Right ventricle myocardium inferior (tissue), 1 donor: ENCODE measurements at regions not wholly inside any gene's neighbourhood (a gene's known extent, or its start where the extent isn't known, plus 50 kb on each side); places are given as distances from the start of the nearest gene placed in this dataset.
"Not testable (repeated sequence)": the region's sequence is repeated elsewhere in the genome, so short reads cannot be mapped to it uniquely, and the experiment has no call there.

Source experiments
- ATAC-seq: fragments of 200-7000 bp; cut with Tn5 transposase; one replicate; pipeline ENCODE4 v1.9.1; 2020; ENCODE audit warnings: mild to moderate bottlenecking, moderate library complexity
- DNase-seq: peaks from one replicate; pipeline ENCODE4 v3.0.0; 2021; ENCODE audit errors: missing footprints
- intact Hi-C: fragments of 100-400 bp; cut with DNase I; formaldehyde crosslinking; loops from one replicate; pipeline ENCODE4 v1.11.0; 2022
- donor health status: DM: no; HTN: yes; CAD: no; lungs with severe emphysema.

DNA sequence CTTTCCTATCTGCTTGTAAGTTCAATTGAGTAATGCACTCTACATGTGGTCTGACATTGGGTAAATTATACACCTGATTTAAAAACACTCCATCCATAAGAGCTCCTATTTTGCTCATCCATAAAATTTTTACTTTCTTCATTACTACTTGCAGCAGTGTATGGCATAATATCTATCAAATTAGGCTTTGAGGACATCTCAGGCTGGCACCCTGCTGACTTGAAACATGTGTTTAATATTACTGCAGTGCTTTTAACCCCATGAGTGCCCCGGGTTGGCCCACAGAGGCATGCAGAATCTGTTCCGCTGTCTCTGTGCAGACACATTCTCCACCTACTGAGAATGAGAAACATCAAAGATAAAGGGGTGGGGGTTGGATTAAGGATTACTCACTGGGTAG lies 249.9 kb upstream of the DNAJC19 start:
- intact Hi-C loops: no loop called here
- ATAC-seq (no peak), DNase-seq (no peak)

DNA sequence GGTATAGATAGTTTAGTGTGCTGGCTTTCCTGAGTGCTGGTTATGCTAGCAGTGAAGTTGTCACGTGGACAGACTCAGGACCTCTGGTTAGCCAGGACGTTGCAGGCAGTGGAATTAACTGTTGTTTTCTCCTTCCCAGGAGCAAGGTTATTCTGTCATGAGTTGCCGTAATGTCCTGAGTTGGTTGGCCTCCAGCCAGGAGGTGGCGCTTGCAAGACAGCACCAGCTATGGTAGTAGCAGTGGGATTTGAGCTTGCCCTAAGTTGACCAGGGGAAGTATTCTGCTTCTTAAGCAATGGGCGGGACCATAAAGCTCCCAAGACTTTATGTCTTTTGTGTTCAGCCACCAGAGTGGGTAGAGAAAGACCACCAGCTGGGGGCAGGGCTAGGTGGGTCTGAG lies 240.7 kb upstream of the DNAJC19 start:
- no peak for DNase-seq
- intact Hi-C loops: no loop called here
- ATAC-seq: no peak

DNA sequence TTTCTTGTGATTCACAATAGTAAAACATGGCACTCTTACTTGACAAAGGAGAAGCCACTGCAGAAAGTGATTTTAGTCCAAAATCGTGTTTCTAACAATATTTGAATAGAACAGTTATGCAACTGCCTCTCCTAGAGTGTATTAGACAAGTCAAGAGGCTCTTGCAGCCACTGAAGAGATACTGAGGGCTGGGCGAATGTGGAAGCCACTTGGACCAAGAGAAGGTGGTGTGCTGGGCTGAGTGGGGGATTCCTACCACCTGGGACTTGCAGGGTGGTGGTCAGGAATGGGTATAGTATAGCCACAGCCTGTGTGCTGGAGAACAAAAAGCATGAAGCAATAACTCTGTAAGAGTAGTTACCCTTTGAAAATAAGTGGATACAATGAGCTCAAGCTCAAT lies 223.8 kb upstream of the DNAJC19 start:
- no peak for DNase-seq
- intact Hi-C loops: loop anchor here (5.0 to 10.0 kb wide), 3 partner anchors 489 to 1469 kb away; no protein-coding TSS in a partner anchor
- ATAC-seq: no peak

DNA sequence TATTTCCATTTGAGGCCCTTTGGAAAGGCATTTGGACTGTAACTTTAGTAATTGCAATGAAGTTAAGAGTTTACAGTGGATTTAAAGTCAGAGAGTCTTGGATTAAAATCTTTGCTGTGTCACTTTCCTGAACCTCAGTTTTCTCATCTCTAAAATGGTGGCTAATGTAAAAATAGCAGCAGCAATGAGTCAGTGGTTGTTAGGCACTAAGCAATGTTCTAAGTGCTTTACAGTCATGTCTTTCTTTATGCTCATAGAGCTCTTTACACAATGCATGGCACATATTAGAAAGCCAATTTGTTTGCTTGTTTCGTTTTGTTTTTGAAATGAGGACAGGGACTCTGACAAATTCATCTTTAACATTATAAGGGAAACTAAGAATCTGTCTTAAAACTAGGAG lies 222.7 kb upstream of the DNAJC19 start:
- intact Hi-C loops: loop anchor here (5.0 to 10.0 kb wide), 3 partner anchors 490 to 1470 kb away; no protein-coding TSS in a partner anchor
- no peak for DNase-seq
- no peak for ATAC-seq

DNA sequence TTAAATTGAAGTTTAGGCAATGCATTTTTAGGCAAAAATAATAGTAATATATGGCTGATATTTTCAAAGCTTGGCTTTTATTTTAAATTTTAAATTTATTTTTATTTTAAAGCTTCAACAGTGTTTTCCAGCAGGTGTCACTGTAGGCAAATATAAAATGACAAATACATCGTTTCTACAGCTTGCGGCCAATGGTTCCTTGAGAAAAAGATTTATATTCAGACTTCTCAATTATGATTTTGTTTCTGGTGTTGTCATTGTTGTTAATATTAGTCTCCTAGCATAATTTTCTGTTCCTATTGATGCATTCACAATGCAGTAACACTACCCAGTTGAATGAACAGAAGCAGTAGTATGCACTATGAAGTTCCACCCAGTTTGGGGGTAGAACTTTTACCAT lies 220.7 kb upstream of the DNAJC19 start:
- no peak for DNase-seq
- ATAC-seq: no peak
- intact Hi-C loops: loop anchor here (5.0 to 10.0 kb wide), 3 partner anchors 492 to 1472 kb away; no protein-coding TSS in a partner anchor

DNA sequence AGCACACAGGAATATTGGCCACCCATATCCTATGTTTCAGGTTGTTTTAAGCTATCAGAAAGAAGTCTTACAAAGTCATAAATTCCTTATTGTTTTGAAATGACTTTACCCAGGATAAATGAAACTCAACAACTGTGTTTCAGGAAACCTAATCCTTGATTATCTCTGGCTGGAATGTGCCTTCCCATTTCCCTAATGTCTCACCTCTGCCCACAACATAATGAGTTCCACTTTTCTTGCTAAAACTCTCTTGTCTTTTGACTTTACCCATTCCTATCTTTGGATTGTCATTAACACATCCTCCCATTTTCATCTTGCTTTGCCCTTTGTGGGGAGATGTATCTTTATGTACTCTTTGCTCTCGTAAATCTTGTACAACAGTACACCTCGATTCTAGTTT lies 200.0 kb upstream of the DNAJC19 start:
- ATAC-seq (no peak), DNase-seq (no peak)
- intact Hi-C loops: no loop called here

DNA sequence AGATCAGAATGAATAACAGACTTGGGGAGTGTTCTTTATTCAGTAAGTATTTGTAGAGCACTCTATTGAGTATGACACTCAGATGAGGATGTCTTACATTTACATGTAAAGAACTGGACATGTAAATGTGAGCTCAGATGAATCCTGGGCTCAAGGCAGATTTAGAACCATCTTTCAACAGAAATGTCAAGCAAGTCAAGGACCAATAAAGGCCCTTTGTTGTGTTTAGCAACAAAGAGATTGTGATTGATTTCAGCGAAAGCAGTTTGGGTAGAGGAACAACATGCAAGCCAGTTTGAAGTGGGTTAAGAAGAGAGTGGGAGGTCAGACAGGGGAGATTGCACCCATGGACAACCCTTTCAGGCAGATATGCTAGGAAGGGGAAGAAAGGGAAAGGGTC lies 194.2 kb upstream of the DNAJC19 start:
- intact Hi-C loops: no loop called here
- no peak for DNase-seq
- no peak for ATAC-seq

DNA sequence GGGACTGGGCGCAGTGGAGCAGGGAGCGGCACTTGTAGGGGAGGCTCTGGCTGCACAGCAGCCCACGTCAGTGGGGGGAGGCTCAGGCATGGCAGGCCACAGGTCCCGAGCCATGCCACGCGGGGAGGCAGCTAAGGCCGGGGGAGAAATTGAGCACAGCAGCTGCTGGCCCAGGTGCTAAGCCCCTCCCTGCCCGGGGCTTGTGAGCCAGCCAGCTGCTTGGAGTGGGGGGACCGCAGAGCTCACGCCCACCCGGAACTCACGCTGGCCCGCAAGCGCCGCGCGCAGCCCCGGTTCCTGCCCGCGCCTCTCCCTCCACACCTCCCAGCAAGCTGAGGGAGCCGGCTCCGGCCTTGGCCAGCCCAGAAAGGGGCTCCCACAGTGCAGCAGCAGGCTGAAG lies 193.5 kb upstream of the DNAJC19 start:
- DNase-seq, ATAC-seq, intact Hi-C loops: not testable (repeated sequence)

DNA sequence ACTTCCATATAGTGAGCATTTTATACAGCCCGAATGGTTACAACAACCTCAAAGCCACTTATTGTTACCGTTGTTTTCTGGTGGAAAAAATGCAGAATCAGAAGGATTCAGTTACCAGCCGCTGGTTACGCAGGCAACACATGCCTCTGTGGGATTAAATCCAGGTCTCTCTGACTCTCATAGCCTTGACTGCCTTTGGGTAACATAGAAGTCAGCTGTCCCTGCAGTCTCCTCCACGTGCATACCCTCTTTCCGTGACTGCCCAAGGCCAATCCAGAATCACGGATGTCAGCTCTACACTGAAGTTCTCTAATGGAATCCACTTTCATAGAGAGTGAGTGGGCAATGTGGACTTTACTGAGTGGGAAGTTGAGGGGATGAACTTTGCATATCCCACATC lies 189.5 kb upstream of the DNAJC19 start:
- intact Hi-C loops: no loop called here
- no peak for ATAC-seq
- DNase-seq: no peak

DNA sequence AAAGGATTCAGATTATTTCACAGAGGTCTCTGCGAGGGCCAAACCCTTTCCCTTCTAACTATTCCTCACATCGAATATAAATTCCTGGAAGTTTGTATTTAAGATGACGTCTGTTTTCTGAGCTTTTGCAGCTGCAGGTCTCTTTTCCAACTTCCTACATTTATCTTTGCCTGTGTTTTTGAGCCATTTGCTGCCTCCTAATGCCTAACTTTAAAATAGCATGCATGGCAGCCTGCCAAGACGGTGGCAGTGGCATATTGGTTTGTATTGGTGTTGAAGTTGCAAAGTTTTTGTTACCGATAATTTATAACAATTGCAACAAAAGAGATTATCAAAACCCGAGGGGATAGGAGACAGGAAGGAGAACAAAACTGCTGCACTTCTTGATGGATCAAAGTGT lies 187.1 kb upstream of the DNAJC19 start:
- DNase-seq (peak; percentile 75), ATAC-seq (no peak)
- intact Hi-C loops: no loop called here

DNA sequence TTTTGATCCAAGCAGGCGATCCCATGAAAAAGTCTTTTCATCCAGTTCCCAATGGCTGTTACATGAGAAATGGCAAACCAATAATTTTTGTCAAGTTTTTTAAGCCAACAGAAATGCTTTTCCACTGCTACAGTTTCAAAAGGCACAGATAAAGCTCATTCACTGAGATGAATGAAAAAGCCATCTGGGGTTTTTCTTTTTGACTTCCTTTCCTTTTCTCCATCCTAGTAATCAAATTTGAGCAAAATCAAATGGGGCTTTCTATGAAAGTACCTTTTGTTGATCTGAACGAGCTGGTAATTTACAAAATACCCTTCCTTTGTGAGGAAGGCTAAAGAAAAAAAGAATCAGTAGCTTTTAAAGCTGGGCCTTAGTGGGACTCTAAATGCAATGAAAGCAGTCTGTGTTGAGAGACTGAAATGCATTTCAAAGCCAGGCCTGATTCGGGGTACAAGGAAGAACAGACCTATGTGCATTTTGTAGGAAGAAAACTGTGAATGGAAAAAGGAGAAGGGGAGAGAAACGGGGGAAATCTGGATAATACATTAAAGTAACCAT lies 185.2 kb upstream of the DNAJC19 start:
- ATAC-seq: no peak
- no peak for DNase-seq
- intact Hi-C loops: loop anchor here (2.0 kb wide), 1 partner anchor 372 kb away; no protein-coding TSS in a partner anchor

DNA sequence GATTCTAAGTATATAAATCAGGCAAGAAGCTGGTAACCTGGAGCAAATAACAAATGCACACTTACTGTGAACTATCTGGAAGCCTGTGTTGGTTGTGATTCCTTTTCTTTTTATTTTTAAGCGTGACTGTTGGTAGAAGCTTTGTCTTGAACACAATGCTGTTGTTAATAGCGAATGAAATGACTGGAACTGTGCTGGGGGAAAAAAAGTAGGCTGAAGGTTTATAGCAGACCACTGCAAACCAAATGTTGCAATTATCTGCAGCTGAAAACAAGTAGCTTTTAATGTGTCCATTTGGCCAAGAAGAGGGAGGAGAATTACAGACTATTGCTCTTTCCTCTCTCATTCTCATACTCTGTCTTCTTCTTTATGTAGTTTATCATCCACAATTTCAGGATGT lies 184.5 kb upstream of the DNAJC19 start:
- intact Hi-C loops: loop anchor here (2.0 kb wide), 1 partner anchor 371 kb away; no protein-coding TSS in a partner anchor
- ATAC-seq: no peak

DNA sequence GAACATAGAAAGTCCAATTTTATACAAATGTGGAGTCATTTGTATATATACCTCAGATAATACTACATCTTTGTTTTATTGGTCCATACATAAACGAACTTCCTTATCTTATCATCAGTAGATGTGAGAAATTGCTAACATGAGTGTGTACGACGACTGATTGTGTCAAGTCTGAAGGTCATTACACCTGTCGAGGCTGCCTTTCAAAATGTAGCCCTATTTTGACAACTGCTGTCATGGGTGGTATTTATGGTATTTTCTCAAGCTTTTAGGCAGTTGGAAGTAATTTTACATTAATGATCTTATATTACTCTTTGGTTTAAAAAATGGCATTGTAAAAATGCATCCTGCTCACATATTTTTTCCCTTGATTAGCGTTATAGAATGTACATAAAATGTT lies 183.7 kb upstream of the DNAJC19 start:
- no peak for ATAC-seq
- no peak for DNase-seq
- intact Hi-C loops: no loop called here

More for the DNA sequence above, 184.5 kb upstream of the DNAJC19 start:
- no peak for DNase-seq

DNA sequence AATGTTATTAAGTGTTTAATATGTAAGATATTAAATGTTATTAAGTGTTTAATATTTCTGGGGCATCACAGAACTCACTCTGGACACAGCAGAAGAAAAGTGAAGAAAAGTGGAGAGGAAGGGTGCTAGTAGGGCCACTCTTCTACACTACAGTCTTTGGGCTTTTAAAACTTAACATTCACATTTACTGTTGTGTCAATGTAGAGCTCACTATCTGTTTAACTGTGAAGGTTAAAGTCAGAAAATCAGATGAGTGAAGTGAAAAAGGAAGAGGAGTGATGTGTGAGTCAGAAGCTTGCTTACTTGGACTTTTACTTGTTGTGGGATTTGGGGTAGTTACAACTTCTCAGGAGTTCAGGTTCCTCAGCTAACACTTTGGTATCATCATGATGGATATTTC lies 145.3 kb upstream of the DNAJC19 start:
- DNase-seq (no peak), ATAC-seq (no peak)
- intact Hi-C loops: no loop called here

DNA sequence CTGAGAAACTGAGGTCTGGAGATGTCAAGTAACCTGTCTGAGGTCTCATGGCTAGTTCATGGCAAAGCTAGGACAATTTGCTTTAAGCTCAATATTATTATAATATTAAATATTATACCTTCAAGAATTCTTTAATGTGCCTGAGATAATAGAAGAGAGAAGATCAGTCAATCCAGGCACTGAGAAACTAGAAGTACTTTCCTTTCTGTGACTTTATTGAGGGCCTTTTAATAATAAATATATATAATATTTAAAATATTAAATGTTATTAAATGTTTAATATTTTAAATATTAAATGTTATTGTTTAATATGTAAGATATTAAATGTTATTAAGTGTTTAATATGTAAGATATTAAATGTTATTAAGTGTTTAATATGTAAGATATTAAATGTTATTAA lies 144.3 kb upstream of the DNAJC19 start:
- no peak for ATAC-seq
- DNase-seq: no peak
- intact Hi-C loops: no loop called here

DNA sequence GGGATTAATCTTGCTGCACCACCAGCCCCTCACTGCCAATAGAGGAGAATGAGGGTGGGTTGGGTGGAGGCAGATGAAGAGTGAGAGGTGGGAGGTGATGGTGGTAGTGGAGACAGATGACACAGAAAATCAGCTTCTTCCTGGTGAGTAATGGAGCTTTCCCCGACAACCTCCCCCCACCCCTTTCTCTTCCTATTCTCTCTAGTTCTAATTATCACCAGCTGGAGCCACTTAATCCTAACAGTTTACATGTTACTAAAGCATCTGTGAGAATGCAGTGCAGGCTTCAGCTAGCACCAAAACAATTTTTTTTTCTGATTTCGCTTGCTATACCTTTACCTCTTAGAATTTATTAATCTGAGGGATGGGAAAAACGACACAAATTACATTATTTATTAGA lies 116.1 kb upstream of the DNAJC19 start:
- no peak for DNase-seq
- no peak for ATAC-seq
- intact Hi-C loops: no loop called here

DNA sequence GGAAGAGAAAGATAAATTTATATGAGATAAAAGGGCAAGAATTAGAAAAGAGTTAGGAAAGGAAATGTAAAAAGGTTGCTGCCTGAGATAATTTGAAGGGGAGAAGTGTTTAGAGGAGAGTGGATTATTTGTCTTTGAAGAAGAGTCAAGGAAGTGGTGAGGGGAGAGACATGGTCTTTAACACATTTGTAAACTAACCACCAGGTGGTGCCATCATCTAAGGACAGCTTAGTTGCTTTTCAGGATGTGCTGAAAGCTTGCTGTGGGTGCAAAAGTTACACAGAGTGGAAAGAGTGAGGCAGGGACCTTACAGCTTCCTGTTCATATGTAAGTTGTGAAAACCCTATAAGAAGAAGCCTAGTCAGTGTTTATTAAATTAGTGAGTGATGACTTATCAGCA lies 114.1 kb upstream of the DNAJC19 start:
- DNase-seq: no peak
- intact Hi-C loops: no loop called here
- no peak for ATAC-seq

DNA sequence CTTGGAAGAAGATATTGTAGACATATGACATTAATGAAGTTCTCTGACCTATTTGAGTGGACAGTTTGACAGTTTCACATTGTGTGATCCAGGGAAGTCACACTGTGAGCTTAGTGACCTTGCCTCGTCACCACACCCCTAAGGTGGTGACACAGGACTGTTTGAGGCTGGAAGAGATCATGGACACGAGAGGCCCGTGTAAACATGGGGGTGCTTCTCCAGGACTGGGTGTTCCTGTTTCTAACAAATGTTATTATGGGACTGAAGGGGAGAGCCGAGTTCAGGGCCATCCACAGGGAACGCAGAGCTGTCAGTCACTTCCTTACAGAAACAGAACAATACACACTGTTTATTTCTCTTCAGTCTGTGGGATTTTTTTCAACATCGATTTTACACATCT lies 96.5 kb upstream of the DNAJC19 start:
- intact Hi-C loops: no loop called here
- ATAC-seq (peak; percentile 95), DNase-seq (no peak)

DNA sequence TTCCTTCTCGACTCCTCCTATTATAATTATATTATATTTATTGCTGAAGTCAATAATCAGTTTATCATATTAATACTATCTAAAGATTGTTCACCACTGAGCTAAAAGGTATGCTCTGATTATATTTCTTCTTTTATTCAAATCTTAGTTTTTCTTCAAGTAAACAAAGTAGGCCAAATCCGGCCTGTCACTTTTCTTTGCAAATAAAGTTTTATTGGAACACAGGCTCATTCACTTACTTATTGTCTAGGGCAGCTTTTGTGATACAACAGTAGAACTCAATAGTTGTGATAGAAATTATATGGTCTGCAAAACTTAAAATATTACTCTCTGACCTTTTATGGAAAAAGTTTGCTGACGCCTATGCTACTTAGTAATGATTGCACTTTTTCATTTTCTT lies 92.4 kb upstream of the DNAJC19 start:
- DNase-seq (no peak), ATAC-seq (no peak)
- intact Hi-C loops: no loop called here

DNA sequence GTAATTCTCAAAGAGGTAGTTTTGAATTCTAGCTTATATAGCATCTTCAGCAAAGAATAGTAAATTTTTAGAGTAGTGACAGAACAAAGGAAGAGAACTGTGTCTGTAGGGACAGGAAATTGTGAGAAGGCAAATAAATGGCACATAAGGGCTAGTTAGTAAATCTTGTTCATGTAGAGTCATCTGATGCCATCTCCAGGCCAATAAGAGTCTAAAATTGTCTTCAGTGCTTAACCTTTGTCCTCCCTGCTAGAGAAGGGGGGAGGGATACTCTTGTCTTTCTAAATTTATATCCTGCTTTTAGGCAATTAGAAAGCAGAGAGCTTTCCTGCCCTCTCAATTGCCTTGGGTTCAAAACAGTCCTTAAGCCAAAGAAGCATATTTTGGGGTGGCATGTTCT lies 87.0 kb upstream of the DNAJC19 start:
- DNase-seq (no peak), ATAC-seq (no peak)
- intact Hi-C loops: no loop called here

DNA sequence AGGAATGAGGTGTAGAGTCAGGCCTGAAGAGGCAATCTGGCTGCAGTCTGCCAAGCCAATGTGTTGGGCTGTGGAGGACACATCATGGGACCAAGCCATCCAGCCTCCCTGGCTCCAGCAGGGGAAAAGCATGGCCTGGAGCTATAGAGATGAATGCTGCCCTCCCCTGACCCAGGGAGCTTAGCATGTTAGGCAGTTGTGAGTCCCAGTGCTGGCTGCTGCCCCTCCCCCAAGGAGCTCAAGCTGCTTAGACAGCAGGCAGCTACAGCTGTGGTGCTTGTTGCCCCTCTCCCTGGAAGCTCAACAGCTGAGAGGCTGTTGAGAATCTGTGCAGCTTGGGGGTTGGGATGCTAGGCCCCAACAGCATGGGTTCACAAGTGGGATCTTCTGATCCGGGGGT lies 85.6 kb upstream of the DNAJC19 start:
- intact Hi-C loops: no loop called here

More for the DNA sequence above, 85.6 kb upstream of the DNAJC19 start:
- ATAC-seq (no peak), DNase-seq (no peak)
